IgD-negative memory B cell (primary cell): ENCODE measurements at regions not wholly inside any gene's neighbourhood (a gene's known extent, or its start where the extent isn't known, plus 50 kb on each side); places are given as distances from the start of the nearest gene placed in this dataset.

Experiments used
- H3K27ac Mint-ChIP-seq, 3 donors: one replicate each; pipeline ENCODE4 v1.8.0; 2020 to 2022; ENCODE audit warnings: mild to moderate bottlenecking in 3 of 3, mixed read lengths in 3 of 3, moderate library complexity in 1 of 3
- H3K27me3 Mint-ChIP-seq: one replicate; pipeline ENCODE4 v1.8.0; 2021; ENCODE audit warnings: mixed read lengths
- H3K36me3 Mint-ChIP-seq: one replicate; pipeline ENCODE4 v1.8.0; 2020; ENCODE audit warnings: mild to moderate bottlenecking, mixed read lengths
- H3K4me1 Mint-ChIP-seq, 3 donors: one replicate each; pipeline ENCODE4 v1.8.0; 2020 to 2022; ENCODE audit warnings: mixed read lengths in 3 of 3, mild to moderate bottlenecking in 1 of 3
- H3K4me3 Mint-ChIP-seq, 4 donors: one replicate each; pipeline ENCODE4 v1.8.0; 2020 to 2022; ENCODE audit warnings: mild to moderate bottlenecking in 4 of 4, mixed read lengths in 4 of 4, moderate library complexity in 3 of 4
- H3K9me3 Mint-ChIP-seq, 3 donors: one replicate each; pipeline ENCODE4 v1.8.0; 2020 to 2021; ENCODE audit warnings: mixed read lengths in 3 of 3, mild to moderate bottlenecking in 1 of 3

GRCh38 chr12:42853370-42854140 is 264.0 kb upstream of the PRICKLE1 start:
- Mint-ChIP-seq H3K4me1 (no peaks in the 10 kb centered on the region), H3K27me3 (no peaks in the 10 kb centered on the region), H3K27ac (no peak overlapping the region), H3K9me3 (peaks cover 0 to 2% (median 0%) of the 10 kb centered on the region in 3 donors), H3K36me3 (no peaks in the 10 kb centered on the region), H3K4me3 (no peak overlapping the region)

- no peaks in the 10 kb centered on the region for H3K4me1 Mint-ChIP-seq
- no peaks in the 10 kb centered on the region for H3K9me3 Mint-ChIP-seq
- no peak overlapping the region for H3K27ac Mint-ChIP-seq
- H3K27me3 Mint-ChIP-seq: peaks cover 2% of the 10 kb centered on the region
- H3K4me3 Mint-ChIP-seq: no peak overlapping the region
- no peaks in the 10 kb centered on the region for H3K36me3 Mint-ChIP-seq
Observed at GRCh38 chr12:42846782-42847181, 257.2 kb upstream of the PRICKLE1 start.

- H3K36me3 Mint-ChIP-seq: no peaks in the 10 kb centered on the region
- no peaks in the 10 kb centered on the region for H3K4me1 Mint-ChIP-seq
- H3K27ac Mint-ChIP-seq: no peak overlapping the region
- H3K27me3 Mint-ChIP-seq: no peaks in the 10 kb centered on the region
- H3K4me3 Mint-ChIP-seq: no peak overlapping the region
- peaks cover 0 to 12% (median 2%) of the 10 kb centered on the region in 3 donors for H3K9me3 Mint-ChIP-seq
Observed at GRCh38 chr12:42834062-42834461, 244.5 kb upstream of the PRICKLE1 start.

GRCh38 chr12:42828836-42829235 is 239.3 kb upstream of the PRICKLE1 start:
- Mint-ChIP-seq H3K27me3 (no peaks in the 10 kb centered on the region), H3K4me1 (no peaks in the 10 kb centered on the region), H3K36me3 (no peaks in the 10 kb centered on the region), H3K27ac (no peak overlapping the region), H3K4me3 (no peak overlapping the region), H3K9me3 (peaks cover 0 to 2% (median 0%) of the 10 kb centered on the region in 3 donors)

GRCh38 chr12:42824327-42824726 is 234.8 kb upstream of the PRICKLE1 start:
- H3K4me3 Mint-ChIP-seq: no peak overlapping the region
- H3K4me1 Mint-ChIP-seq: no peaks in the 10 kb centered on the region
- H3K27ac Mint-ChIP-seq: no peak overlapping the region
- peaks cover 0 to 2% (median 2%) of the 10 kb centered on the region in 3 donors for H3K9me3 Mint-ChIP-seq
- H3K36me3 Mint-ChIP-seq: no peaks in the 10 kb centered on the region
- H3K27me3 Mint-ChIP-seq: no peaks in the 10 kb centered on the region

- Mint-ChIP-seq H3K4me1 (no peaks in the 10 kb centered on the region), H3K27ac (no peak overlapping the region), H3K36me3 (no peaks in the 10 kb centered on the region), H3K9me3 (peaks cover 0 to 2% (median 2%) of the 10 kb centered on the region in 3 donors), H3K27me3 (no peaks in the 10 kb centered on the region), H3K4me3 (no peak overlapping the region)
Observed at GRCh38 chr12:42823679-42824078, 234.1 kb upstream of the PRICKLE1 start.

GRCh38 chr12:42819846-42820245 is 230.3 kb upstream of the PRICKLE1 start:
- Mint-ChIP-seq H3K4me1 (no peaks in the 10 kb centered on the region), H3K9me3 (peaks cover 0 to 2% (median 2%) of the 10 kb centered on the region in 3 donors), H3K36me3 (no peaks in the 10 kb centered on the region), H3K27ac (no peak overlapping the region), H3K27me3 (no peaks in the 10 kb centered on the region), H3K4me3 (no peak overlapping the region)

- Mint-ChIP-seq H3K27ac (no peak overlapping the region), H3K36me3 (no peaks in the 10 kb centered on the region), H3K27me3 (no peaks in the 10 kb centered on the region), H3K4me1 (no peaks in the 10 kb centered on the region), H3K4me3 (no peak overlapping the region), H3K9me3 (peaks cover 0 to 3% (median 0%) of the 10 kb centered on the region in 3 donors)
Observed at GRCh38 chr12:42815068-42815467, 225.5 kb upstream of the PRICKLE1 start.

GRCh38 chr12:42812871-42813270 is 223.3 kb upstream of the PRICKLE1 start:
- peaks cover 0 to 3% (median 0%) of the 10 kb centered on the region in 3 donors for H3K9me3 Mint-ChIP-seq

GRCh38 chr12:42812086-42812485 is 222.5 kb upstream of the PRICKLE1 start:
- Mint-ChIP-seq H3K36me3 (no peaks in the 10 kb centered on the region), H3K4me1 (no peaks in the 10 kb centered on the region), H3K4me3 (no peak overlapping the region), H3K27ac (no peak overlapping the region), H3K9me3 (peaks cover 0 to 3% (median 0%) of the 10 kb centered on the region in 3 donors), H3K27me3 (no peaks in the 10 kb centered on the region)

More at GRCh38 chr12:42812871-42813270, 223.3 kb upstream of the PRICKLE1 start:
- Mint-ChIP-seq H3K36me3 (no peaks in the 10 kb centered on the region), H3K27me3 (no peaks in the 10 kb centered on the region), H3K4me3 (no peak overlapping the region), H3K27ac (no peak overlapping the region), H3K4me1 (no peaks in the 10 kb centered on the region)

- Mint-ChIP-seq H3K4me3 (no peak overlapping the region), H3K27me3 (no peaks in the 10 kb centered on the region), H3K27ac (no peak overlapping the region), H3K9me3 (peaks cover 0 to 3% (median 0%) of the 10 kb centered on the region in 3 donors), H3K4me1 (no peaks in the 10 kb centered on the region), H3K36me3 (no peaks in the 10 kb centered on the region)
Observed at GRCh38 chr12:42810006-42810405, 220.5 kb upstream of the PRICKLE1 start.

GRCh38 chr12:42809226-42809625 is 219.7 kb upstream of the PRICKLE1 start:
- Mint-ChIP-seq H3K4me3 (no peak overlapping the region), H3K9me3 (peaks cover 0 to 3% (median 0%) of the 10 kb centered on the region in 3 donors), H3K27me3 (no peaks in the 10 kb centered on the region), H3K36me3 (no peaks in the 10 kb centered on the region), H3K4me1 (no peaks in the 10 kb centered on the region), H3K27ac (no peak overlapping the region)

- Mint-ChIP-seq H3K27ac (no peak overlapping the region), H3K4me1 (no peaks in the 10 kb centered on the region), H3K4me3 (no peak overlapping the region), H3K36me3 (no peaks in the 10 kb centered on the region), H3K27me3 (no peaks in the 10 kb centered on the region), H3K9me3 (peaks cover 0 to 3% (median 0%) of the 10 kb centered on the region in 3 donors)
Observed at GRCh38 chr12:42807766-42808165, 218.2 kb upstream of the PRICKLE1 start.

- Mint-ChIP-seq H3K27me3 (peaks cover under 1% of the 10 kb centered on the region), H3K4me3 (no peak overlapping the region), H3K27ac (no peak overlapping the region), H3K9me3 (peaks cover 0 to 3% (median 0%) of the 10 kb centered on the region in 3 donors), H3K36me3 (no peaks in the 10 kb centered on the region), H3K4me1 (no peaks in the 10 kb centered on the region)
Observed at GRCh38 chr12:42807251-42807650, 217.7 kb upstream of the PRICKLE1 start.

GRCh38 chr12:42804928-42805327 is 215.4 kb upstream of the PRICKLE1 start:
- Mint-ChIP-seq H3K36me3 (no peaks in the 10 kb centered on the region), H3K9me3 (no peaks in the 10 kb centered on the region), H3K4me3 (no peak overlapping the region), H3K27me3 (peaks cover 2% of the 10 kb centered on the region), H3K27ac (no peak overlapping the region), H3K4me1 (no peaks in the 10 kb centered on the region)

- H3K9me3 Mint-ChIP-seq: no peaks in the 10 kb centered on the region
- no peak overlapping the region for H3K4me3 Mint-ChIP-seq
- no peak overlapping the region for H3K27ac Mint-ChIP-seq
- no peaks in the 10 kb centered on the region for H3K4me1 Mint-ChIP-seq
- no peaks in the 10 kb centered on the region for H3K36me3 Mint-ChIP-seq
- peaks cover 2% of the 10 kb centered on the region for H3K27me3 Mint-ChIP-seq
Observed at GRCh38 chr12:42802785-42803189, 213.2 kb upstream of the PRICKLE1 start.
